ENCODE measurements at regions not wholly inside any gene's neighbourhood (a gene's known extent, or its start where the extent isn't known, plus 50 kb on each side); places are given as distances from the start of the nearest gene placed in this dataset.

- no peak for TF ChIP-seq CTCF (conservative IDR thresholded peaks at IDR 0.05)
- TF ChIP-seq EZH2 (IDR thresholded peaks at IDR 0.05; ENCODE audit: low read depth): no peak
- POLR2A ChIA-PET (ENCODE audit: unreplicated experiment): interaction anchor here (0.6 kb wide), 1 partner anchor 21 kb away, joined by 3 read pairs; no protein-coding TSS in a partner anchor
- Histone ChIP-seq H3K36me3 (ENCODE audit: low read depth) (no peaks in the 10 kb centered on the region), H3K27ac (no peak overlapping the region), H4K20me1 (ENCODE audit: insufficient read depth) (no peaks in the 10 kb centered on the region), H3K9me3 (ENCODE audit: insufficient read depth, low read depth) (no peaks in the 10 kb centered on the region), H3K4me3 (no peak overlapping the region), H3K9me2 (ENCODE audit: insufficient read depth) (no peaks in the 10 kb centered on the region), H3F3A (ENCODE audit: insufficient read depth, low read depth) (no peaks in the 10 kb centered on the region), H3K4me1 (replicated peaks; ENCODE audit: insufficient read depth) (no peaks in the 10 kb centered on the region), H3K79me2 (ENCODE audit: low read depth) (no peaks in the 10 kb centered on the region), H2AFZ (no peak overlapping the region), H3K27me3 (ENCODE audit: insufficient read depth, low read depth) (peaks cover 28% of the 10 kb centered on the region; the same call in 1 of the 2 replicates), H3K4me2 (no peak overlapping the region)
- no peak for DNase-seq
- CTCF ChIA-PET: no interaction called here
- no TSS peak for BruUV-seq (replicated peaks)
- intact Hi-C loops (cut with micrococcal nuclease; ENCODE audit: unreplicated experiment): no loop called here
These were observed 659.5 kb upstream of the HS6ST1 start for GRCh38 chr2:128978212-128978611.

GRCh38 chr2:128979182-128979581, 660.5 kb upstream of the HS6ST1 start:
- Histone ChIP-seq H3K36me3 (ENCODE audit: low read depth) (no peaks in the 10 kb centered on the region), H3K4me2 (no peak overlapping the region), H3F3A (ENCODE audit: insufficient read depth, low read depth) (no peaks in the 10 kb centered on the region), H3K79me2 (ENCODE audit: low read depth) (no peaks in the 10 kb centered on the region), H3K27me3 (ENCODE audit: insufficient read depth, low read depth) (peaks cover 33% of the 10 kb centered on the region; the same call in 1 of the 2 replicates), H3K4me1 (replicated peaks; ENCODE audit: insufficient read depth) (no peaks in the 10 kb centered on the region), H3K4me3 (no peak overlapping the region), H4K20me1 (ENCODE audit: insufficient read depth) (no peaks in the 10 kb centered on the region), H2AFZ (no peak overlapping the region), H3K9me2 (ENCODE audit: insufficient read depth) (no peaks in the 10 kb centered on the region), H3K9me3 (ENCODE audit: insufficient read depth, low read depth) (no peaks in the 10 kb centered on the region), H3K27ac (no peak overlapping the region)
- CTCF ChIA-PET: no interaction called here
- intact Hi-C loops (cut with micrococcal nuclease; ENCODE audit: unreplicated experiment): no loop called here
- POLR2A ChIA-PET (ENCODE audit: unreplicated experiment): no interaction called here
- DNase-seq: no peak
- no TSS peak for BruUV-seq (replicated peaks)
- TF ChIP-seq CTCF (conservative IDR thresholded peaks at IDR 0.05): no peak
- no peak for TF ChIP-seq EZH2 (IDR thresholded peaks at IDR 0.05; ENCODE audit: low read depth)

GRCh38 chr2:128980475-128980874, 661.8 kb upstream of the HS6ST1 start:
- no peaks in the 10 kb centered on the region for H3K9me2 ChIP-seq (ENCODE audit: insufficient read depth)
- H3K4me1 ChIP-seq (replicated peaks; ENCODE audit: insufficient read depth): no peaks in the 10 kb centered on the region
- no peak overlapping the region for H3K4me3 ChIP-seq
- peaks cover 42% of the 10 kb centered on the region; the same call in 1 of the 2 replicates for H3K27me3 ChIP-seq (ENCODE audit: insufficient read depth, low read depth)
- H3F3A ChIP-seq (ENCODE audit: insufficient read depth, low read depth): no peaks in the 10 kb centered on the region
- no peak overlapping the region for H3K27ac ChIP-seq
- POLR2A ChIA-PET (ENCODE audit: unreplicated experiment): no interaction called here
- TF ChIP-seq EZH2 (IDR thresholded peaks at IDR 0.05; ENCODE audit: low read depth) (no peak), CTCF (conservative IDR thresholded peaks at IDR 0.05) (no peak)
- no peaks in the 10 kb centered on the region for H3K9me3 ChIP-seq (ENCODE audit: insufficient read depth, low read depth)
- no TSS peak for BruUV-seq (replicated peaks)
- H3K36me3 ChIP-seq (ENCODE audit: low read depth): no peaks in the 10 kb centered on the region
- no peak overlapping the region for H2AFZ ChIP-seq
- H4K20me1 ChIP-seq (ENCODE audit: insufficient read depth): no peaks in the 10 kb centered on the region
- intact Hi-C loops (cut with micrococcal nuclease; ENCODE audit: unreplicated experiment): no loop called here
- CTCF ChIA-PET: no interaction called here
- DNase-seq: no peak
- no peaks in the 10 kb centered on the region for H3K79me2 ChIP-seq (ENCODE audit: low read depth)
- H3K4me2 ChIP-seq: no peak overlapping the region
